Left ventricle myocardium inferior (tissue), 1 donor: ENCODE measurements at regions not wholly inside any gene's neighbourhood (a gene's known extent, or its start where the extent isn't known, plus 50 kb on each side); places are given as distances from the start of the nearest gene placed in this dataset.

Experiments used
- DNase-seq: peaks from one replicate; pipeline ENCODE4 v3.0.0-alpha.2; 2020
- H3K27ac ChIP-seq: fragments of 200-600 bp; replicated peaks from 2 replicates; pipeline ENCODE4 v1.8.0; 2021
- H3K27me3 ChIP-seq: fragments of 200-600 bp; 2 replicates; pipeline ENCODE4 v1.8.0; 2021; ENCODE audit warnings: low read depth
- H3K36me3 ChIP-seq: fragments of 200-600 bp; 2 replicates; pipeline ENCODE4 v1.8.0; 2021
- H3K4me1 ChIP-seq: fragments of 200-600 bp; 2 replicates; pipeline ENCODE4 v1.8.0; 2021
- H3K4me3 ChIP-seq: fragments of 200-600 bp; 2 replicates; pipeline ENCODE4 v1.8.0; 2021; ENCODE audit warnings: mild to moderate bottlenecking, moderate library complexity
- H3K9me3 ChIP-seq: fragments of 200-600 bp; replicated peaks from 2 replicates; pipeline ENCODE4 v1.8.0; 2021
- CTCF ChIP-seq: fragments of 200-600 bp; IDR thresholded peaks from 2 replicates; pipeline ENCODE4 v1.8.0; 2021; ENCODE audit warnings: antibody characterized with exemption, mild to moderate bottlenecking, borderline replicate concordance
- intact Hi-C: fragments of 100-400 bp; cut with micrococcal nuclease; formaldehyde crosslinking; loops from one replicate; pipeline ENCODE4 v1.11.0; 2022
- donor health status: DM: no; HTN: yes; CAD: no; lungs with severe emphysema.

- no peak overlapping the region for H3K4me3 ChIP-seq
- H3K36me3 ChIP-seq, result no peaks in the 10 kb centered on the region
- intact Hi-C loops, result no loop called here
- H3K27ac ChIP-seq, result no peak overlapping the region
- DNase-seq, result no peak
- no peak for TF ChIP-seq CTCF
- no peaks in the 10 kb centered on the region for H3K4me1 ChIP-seq
- H3K9me3 ChIP-seq, result peaks cover 52% of the 10 kb centered on the region
- H3K27me3 ChIP-seq, result peaks cover 12% of the 10 kb centered on the region
Observed at GRCh38 chr1:229808272-229808671, 182.2 kb downstream of the URB2 start.

DNA sequence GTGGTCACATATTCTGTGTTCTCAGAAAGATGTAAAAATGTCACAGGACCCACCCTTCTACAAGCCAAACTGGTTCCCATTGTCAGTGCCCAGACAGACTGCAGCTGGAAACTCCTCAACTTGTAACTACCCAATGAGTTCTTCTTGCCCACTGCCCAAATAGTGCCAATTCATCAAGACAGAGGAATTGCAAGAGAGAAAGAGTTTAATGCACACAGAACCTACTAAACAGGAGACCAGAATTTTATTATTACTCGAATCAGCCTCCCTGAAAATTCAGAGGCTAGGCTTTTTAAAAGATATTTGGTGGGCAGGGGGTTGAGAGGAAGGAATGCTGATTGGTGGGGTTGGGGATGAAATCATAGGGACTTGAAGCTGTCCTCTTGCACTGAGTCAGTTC, 184.1 kb downstream of the URB2 start:
- Histone ChIP-seq H3K4me3 (no peak overlapping the region), H3K36me3 (no peaks in the 10 kb centered on the region), H3K9me3 (peaks cover 37% of the 10 kb centered on the region), H3K27ac (no peak overlapping the region), H3K27me3 (peaks cover 12% of the 10 kb centered on the region), H3K4me1 (no peaks in the 10 kb centered on the region)
- no peak for DNase-seq
- intact Hi-C loops, result no loop called here
- no peak for TF ChIP-seq CTCF

GRCh38 chr1:229810961-229811360, 184.9 kb downstream of the URB2 start:
- no peaks in the 10 kb centered on the region for H3K36me3 ChIP-seq
- no peak overlapping the region for H3K27ac ChIP-seq
- H3K9me3 ChIP-seq, result peaks cover 31% of the 10 kb centered on the region
- no peaks in the 10 kb centered on the region for H3K4me1 ChIP-seq
- intact Hi-C loops, result no loop called here
- peaks cover 12% of the 10 kb centered on the region for H3K27me3 ChIP-seq
- H3K4me3 ChIP-seq, result no peak overlapping the region
- DNase-seq, result no peak
- no peak for TF ChIP-seq CTCF

DNA sequence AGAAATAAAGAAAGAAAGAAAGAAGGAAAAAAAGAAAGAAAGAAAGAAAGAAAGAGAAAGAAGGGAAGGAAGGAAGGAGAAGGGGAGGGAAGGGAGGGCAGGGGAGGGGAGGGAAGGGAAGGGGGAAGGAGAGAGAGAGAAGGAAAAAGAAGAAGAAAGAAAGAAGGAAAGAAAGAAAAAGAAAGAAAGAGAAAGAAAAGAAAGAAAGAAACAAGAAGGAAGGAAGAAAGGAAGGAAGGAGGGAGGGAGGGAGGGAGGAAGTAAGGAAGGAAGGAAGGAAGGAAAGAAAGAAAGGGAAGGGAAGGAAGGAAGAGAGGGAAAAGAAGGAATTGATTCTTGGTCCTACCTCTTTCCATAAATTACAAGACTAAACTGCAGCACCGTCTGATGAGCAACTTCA, 186.1 kb downstream of the URB2 start:
- Histone ChIP-seq H3K9me3 (peaks cover 31% of the 10 kb centered on the region), H3K27ac (no peak overlapping the region), H3K4me1 (no peaks in the 10 kb centered on the region), H3K36me3 (no peaks in the 10 kb centered on the region), H3K27me3 (peaks cover 8% of the 10 kb centered on the region), H3K4me3 (no peak overlapping the region)
- DNase-seq, result no peak
- intact Hi-C loops, result no loop called here
- no peak for TF ChIP-seq CTCF

DNA sequence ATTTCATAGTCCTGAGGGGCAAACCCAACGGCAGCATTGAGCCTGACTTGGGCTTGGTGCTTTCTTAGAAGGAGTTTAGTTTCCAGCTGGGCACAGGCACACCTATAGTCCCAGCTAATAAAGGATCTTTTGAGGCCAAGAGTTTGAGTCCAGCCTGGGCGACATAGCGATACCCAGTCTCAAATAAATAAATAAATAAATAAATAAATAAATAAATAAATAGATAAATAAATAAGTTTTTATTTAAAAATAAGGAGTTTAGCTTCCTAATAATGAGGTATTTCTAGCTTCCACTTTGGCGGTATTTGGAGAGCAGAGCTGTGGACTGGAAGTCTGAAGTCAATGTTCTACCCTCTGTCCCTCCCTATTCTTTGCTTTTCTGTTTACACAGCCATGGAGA, 186.6 kb downstream of the URB2 start:
- Histone ChIP-seq H3K27ac (no peak overlapping the region), H3K36me3 (no peaks in the 10 kb centered on the region), H3K9me3 (peaks cover 31% of the 10 kb centered on the region), H3K4me3 (no peak overlapping the region), H3K4me1 (no peaks in the 10 kb centered on the region), H3K27me3 (peaks cover 8% of the 10 kb centered on the region)
- no peak for TF ChIP-seq CTCF
- no peak for DNase-seq
- intact Hi-C loops, result no loop called here

DNA sequence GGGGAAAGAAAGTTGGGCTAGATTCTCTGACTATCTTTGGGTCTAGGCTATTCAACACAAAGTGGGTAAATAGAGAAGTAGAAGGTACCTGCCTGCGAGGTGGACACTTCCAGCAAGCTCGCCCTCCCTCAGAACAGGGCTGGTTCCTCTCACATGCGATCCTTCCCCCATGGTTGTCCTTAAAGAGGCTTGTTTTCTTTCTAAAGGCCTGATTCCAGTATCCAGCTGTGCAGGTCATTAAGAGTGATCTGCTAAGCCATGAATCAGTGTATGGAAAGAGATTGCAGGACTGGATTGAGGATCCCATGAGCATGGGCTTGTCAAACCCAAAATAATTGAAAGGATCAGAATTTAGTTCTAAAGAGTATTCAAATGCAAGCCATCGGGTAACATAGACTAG, 189.0 kb downstream of the URB2 start:
- TF ChIP-seq CTCF, result no peak

More for the DNA sequence above, 189.0 kb downstream of the URB2 start:
- H3K4me1 ChIP-seq, result no peaks in the 10 kb centered on the region
- DNase-seq, result no peak
- intact Hi-C loops, result no loop called here
- no peak overlapping the region for H3K4me3 ChIP-seq
- H3K27ac ChIP-seq, result no peak overlapping the region
- no peaks in the 10 kb centered on the region for H3K27me3 ChIP-seq
- peaks cover 11% of the 10 kb centered on the region for H3K9me3 ChIP-seq
- no peaks in the 10 kb centered on the region for H3K36me3 ChIP-seq
